A673 (cell line): ENCODE measurements at regions not wholly inside any gene's neighbourhood (a gene's known extent, or its start where the extent isn't known, plus 50 kb on each side); places are given as distances from the start of the nearest gene placed in this dataset.

ENCODE experiments used
- EZH2 ChIP-seq: fragments of 200-600 bp; sonication (generic); IDR thresholded peaks from 2 replicates; pipeline ENCODE4 v1.6.1; 2017; ENCODE audit warnings: borderline replicate concordance, low read depth, mild to moderate bottlenecking, mixed read lengths, antibody characterized with exemption, low read length; ENCODE audit not compliant: poor library complexity, severe bottlenecking
- TF ChIP-seq, protein P1 (sequence below): fragments of 300-800, 200-600 bp; sonication (generic); conservative IDR thresholded peaks from 2 replicates; pipeline ENCODE4 v1.5.1; 2017; ENCODE audit warnings: low read depth, mild to moderate bottlenecking, antibody characterized with exemption, low read length, moderate library complexity, mixed read lengths

DNA sequence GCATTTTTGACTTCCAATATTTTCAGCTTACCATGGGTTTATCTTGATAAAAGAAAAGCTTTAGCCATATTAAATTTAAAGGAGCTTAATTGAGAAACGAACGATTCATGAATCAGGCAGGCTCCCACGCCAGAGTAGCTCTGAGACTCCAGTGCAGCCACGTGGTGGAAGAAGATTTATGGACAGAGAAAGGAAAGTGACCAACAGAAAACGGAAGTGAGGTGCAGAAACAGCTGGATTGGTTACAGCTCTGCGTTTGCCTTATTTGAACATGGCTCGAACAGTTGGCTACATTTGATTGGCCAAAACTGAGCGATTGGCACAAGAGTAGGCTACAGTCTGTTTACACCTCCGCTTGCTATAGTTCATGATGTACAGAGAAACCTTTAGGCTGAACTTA lies 395.4 kb downstream of the GATA3 start:
- TF ChIP-seq EZH2, result no peak
- TF ChIP-seq, protein P1, sequence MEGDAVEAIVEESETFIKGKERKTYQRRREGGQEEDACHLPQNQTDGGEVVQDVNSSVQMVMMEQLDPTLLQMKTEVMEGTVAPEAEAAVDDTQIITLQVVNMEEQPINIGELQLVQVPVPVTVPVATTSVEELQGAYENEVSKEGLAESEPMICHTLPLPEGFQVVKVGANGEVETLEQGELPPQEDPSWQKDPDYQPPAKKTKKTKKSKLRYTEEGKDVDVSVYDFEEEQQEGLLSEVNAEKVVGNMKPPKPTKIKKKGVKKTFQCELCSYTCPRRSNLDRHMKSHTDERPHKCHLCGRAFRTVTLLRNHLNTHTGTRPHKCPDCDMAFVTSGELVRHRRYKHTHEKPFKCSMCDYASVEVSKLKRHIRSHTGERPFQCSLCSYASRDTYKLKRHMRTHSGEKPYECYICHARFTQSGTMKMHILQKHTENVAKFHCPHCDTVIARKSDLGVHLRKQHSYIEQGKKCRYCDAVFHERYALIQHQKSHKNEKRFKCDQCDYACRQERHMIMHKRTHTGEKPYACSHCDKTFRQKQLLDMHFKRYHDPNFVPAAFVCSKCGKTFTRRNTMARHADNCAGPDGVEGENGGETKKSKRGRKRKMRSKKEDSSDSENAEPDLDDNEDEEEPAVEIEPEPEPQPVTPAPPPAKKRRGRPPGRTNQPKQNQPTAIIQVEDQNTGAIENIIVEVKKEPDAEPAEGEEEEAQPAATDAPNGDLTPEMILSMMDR, result no peak
